ENCODE measurements at regions not wholly inside any gene's neighbourhood (a gene's known extent, or its start where the extent isn't known, plus 50 kb on each side); places are given as distances from the start of the nearest gene placed in this dataset.

- ChIA-PET CTCF (no interaction called here), POLR2A (ENCODE audit: unreplicated experiment) (no interaction called here)
- H4K8ac ChIP-seq (ENCODE audit: low read depth in 2 of 2, low read length in 2 of 2): no peak overlapping the region
- no peak overlapping the region for H2AFZ ChIP-seq (replicated peaks; ENCODE audit: low read length, poor library complexity)
- no peak overlapping the region for H2BK20ac ChIP-seq (ENCODE audit: low read depth, low read length)
- ATAC-seq (ENCODE audit: low read depth): no peak
- H3K18ac ChIP-seq (ENCODE audit: low read depth, low read length): no peak overlapping the region
- no peak overlapping the region for H3K14ac ChIP-seq (replicated peaks; ENCODE audit: low read depth, low read length)
- TF ChIP-seq MXI1 (IDR thresholded peaks at IDR 0.05; ENCODE audit: borderline replicate concordance, low read depth, low read length) (no peak), CEBPB (IDR thresholded peaks at IDR 0.05; ENCODE audit: low read depth, low read length) (no peak), CTCF (conservative IDR thresholded peaks at IDR 0.05; ENCODE audit: low read depth, low read length) (no peak), BHLHE40 (IDR thresholded peaks at IDR 0.05; ENCODE audit: low read depth, low read length) (no peak), MAFK (IDR thresholded peaks at IDR 0.05; ENCODE audit: low read depth, low read length) (no peak), ELK1 (IDR thresholded peaks at IDR 0.05; ENCODE audit: borderline replicate concordance, low read depth, low read length) (no peak), MAZ (IDR thresholded peaks at IDR 0.05; ENCODE audit: borderline replicate concordance, low read depth, low read length) (no peak), USF2 (IDR thresholded peaks at IDR 0.05; ENCODE audit: low read depth, low read length) (no peak), POLR2A (IDR thresholded peaks at IDR 0.05; ENCODE audit: low read depth, low read length) (no peak), SMC3 (IDR thresholded peaks at IDR 0.05; ENCODE audit: low read depth, low read length) (no peak), RCOR1 (IDR thresholded peaks at IDR 0.05; ENCODE audit: insufficient replicate concordance, low read length) (no peak), NFE2L2 (IDR thresholded peaks at IDR 0.05; ENCODE audit: low read depth, low read length) (no peak), RFX5 (IDR thresholded peaks at IDR 0.05; ENCODE audit: low read depth, low read length) (no peak), FOS (IDR thresholded peaks at IDR 0.05; ENCODE audit: low read depth, low read length) (no peak), RAD21 (IDR thresholded peaks at IDR 0.05; ENCODE audit: low read length) (no peak), CHD1 (IDR thresholded peaks at IDR 0.05; ENCODE audit: low read depth, low read length) (no peak)
- no peak overlapping the region for H3K9ac ChIP-seq (ENCODE audit: low read depth, low read length)
- no peak overlapping the region for H2AK5ac ChIP-seq (ENCODE audit: low read depth, low read length)
- no peak overlapping the region for H3K4ac ChIP-seq (ENCODE audit: low read depth, low read length)
- H2AK9ac ChIP-seq (replicated peaks; ENCODE audit: low read depth, low read length, poor library complexity): no peak overlapping the region
- H3K4me1 ChIP-seq (ENCODE audit: control insufficient read depth, insufficient read depth, low read length): peaks cover 5% of the 10 kb centered on the region
- no peak overlapping the region for H3K27ac ChIP-seq (ENCODE audit: insufficient read depth, low read length)
- peaks cover 3% of the 10 kb centered on the region; the same call in 1 of the 2 replicates for H3K9me1 ChIP-seq (ENCODE audit: insufficient read depth, low read length)
- no peak overlapping the region for H2BK15ac ChIP-seq (ENCODE audit: low read depth, low read length)
- no peak overlapping the region for H3K56ac ChIP-seq (ENCODE audit: extremely low read depth, insufficient read depth, low read length)
- no peak for DNase-seq
- H4K20me1 ChIP-seq (ENCODE audit: insufficient read depth, low read length): no peaks in the 10 kb centered on the region
- dilution Hi-C loops (cut with HindIII; ENCODE audit: low sequenced_read_pairs, unreplicated experiment) (no loop called here), in situ Hi-C loops (cut with MboI; ENCODE audit: low sequenced_read_pairs) (no loop called here), intact Hi-C loops (cut with micrococcal nuclease) (no loop called here)
- H3K36me3 ChIP-seq (ENCODE audit: control insufficient read depth, insufficient read depth, low read length): no peaks in the 10 kb centered on the region
- no TSS peak for BruUV-seq (replicated peaks)
- no peak overlapping the region for H3K4me3 ChIP-seq (ENCODE audit: insufficient read depth, low read depth, low read length)
- no peaks in the 10 kb centered on the region for H3K27me3 ChIP-seq (ENCODE audit: control insufficient read depth, insufficient read depth, low read length)
- no peak overlapping the region for H3K4me2 ChIP-seq (ENCODE audit: low read depth, low read length)
- H3K79me1 ChIP-seq (ENCODE audit: low read depth in 1 of 2, low read length in 2 of 2): no peaks in the 10 kb centered on the region
- H3K23ac ChIP-seq (ENCODE audit: low read depth, low read length): no peak overlapping the region
- no peak overlapping the region for H4K91ac ChIP-seq (ENCODE audit: insufficient read depth, low read depth, low read length)
- H3K9me3 ChIP-seq (ENCODE audit: control insufficient read depth, insufficient read depth, low read length): peaks cover 4% of the 10 kb centered on the region; the same call in 1 of the 2 replicates
- H2BK120ac ChIP-seq (ENCODE audit: low read depth, low read length): no peak overlapping the region
- H2BK5ac ChIP-seq (ENCODE audit: low read depth, low read length, poor library complexity, severe bottlenecking): no peak overlapping the region
- H4K5ac ChIP-seq (ENCODE audit: low read depth, low read length): no peak overlapping the region
Measured at GRCh38 chr11:128205796-128206195, 381.6 kb downstream of the ETS1 start.
